HG02884 (cell line): ENCODE measurements at regions not wholly inside any gene's neighbourhood (a gene's known extent, or its start where the extent isn't known, plus 50 kb on each side); places are given as distances from the start of the nearest gene placed in this dataset.
"Not testable (repeated sequence)": the region's sequence is repeated elsewhere in the genome, so short reads cannot be mapped to it uniquely, and the experiment has no call there.

Experiments used
- ATAC-seq: cut with Tn5 transposase; IDR thresholded peaks from one replicate; pipeline ENCODE4 v1.9.1; 2021; ENCODE audit warnings: mild to moderate bottlenecking, moderate library complexity; ENCODE audit not compliant: unreplicated experiment

DNA sequence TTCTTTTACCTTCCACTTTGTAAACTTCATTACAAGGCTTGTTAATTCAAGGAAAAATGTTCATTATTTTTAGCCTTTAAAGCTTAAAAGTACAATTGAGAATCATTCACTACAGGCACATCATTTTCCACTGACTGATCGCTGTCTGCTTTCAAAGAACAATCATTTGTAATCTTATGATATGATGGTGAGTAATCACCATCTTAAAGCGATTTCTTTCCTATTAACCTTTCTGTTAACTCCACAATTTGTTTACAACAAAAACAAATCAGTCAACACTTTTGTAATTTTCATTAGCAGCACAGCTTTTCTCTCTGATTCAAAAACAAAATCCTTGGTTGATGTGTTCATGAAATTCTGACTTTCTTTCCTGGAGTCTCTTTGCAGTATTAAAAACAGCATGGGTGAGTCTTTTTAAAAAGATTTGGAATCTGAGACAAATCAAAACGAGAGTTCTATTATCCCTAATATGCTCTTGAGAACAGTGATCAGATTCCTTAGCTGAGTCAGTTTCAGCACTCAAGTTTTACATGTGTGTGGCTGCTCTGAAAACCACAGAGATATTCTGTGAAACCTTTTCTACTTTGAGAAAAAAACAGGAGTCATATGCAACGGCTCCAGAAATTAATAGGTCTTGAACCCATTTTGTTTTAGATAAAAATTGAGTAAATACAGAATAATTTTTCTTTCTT is 145.8 kb upstream of the TMPRSS15 start:
- no peak for ATAC-seq

DNA sequence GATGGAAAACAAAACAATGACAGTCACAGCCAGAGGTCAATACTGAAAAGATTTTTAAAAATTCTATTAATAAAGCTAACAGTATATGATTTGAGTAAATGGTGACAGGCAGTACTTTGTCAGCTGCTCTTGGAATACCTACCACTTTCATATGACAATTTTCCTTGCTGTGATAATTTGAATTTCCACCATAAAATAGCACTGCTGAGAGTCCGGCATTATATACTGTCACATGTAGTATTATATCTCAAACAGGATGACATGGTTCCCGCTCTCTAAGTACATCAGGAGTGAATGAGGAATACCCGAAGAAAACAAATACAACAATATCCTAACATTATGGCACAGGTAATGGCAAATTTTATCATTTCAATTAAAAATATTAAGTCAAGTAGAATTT is 146.8 kb upstream of the TMPRSS15 start:
- ATAC-seq: no peak

DNA sequence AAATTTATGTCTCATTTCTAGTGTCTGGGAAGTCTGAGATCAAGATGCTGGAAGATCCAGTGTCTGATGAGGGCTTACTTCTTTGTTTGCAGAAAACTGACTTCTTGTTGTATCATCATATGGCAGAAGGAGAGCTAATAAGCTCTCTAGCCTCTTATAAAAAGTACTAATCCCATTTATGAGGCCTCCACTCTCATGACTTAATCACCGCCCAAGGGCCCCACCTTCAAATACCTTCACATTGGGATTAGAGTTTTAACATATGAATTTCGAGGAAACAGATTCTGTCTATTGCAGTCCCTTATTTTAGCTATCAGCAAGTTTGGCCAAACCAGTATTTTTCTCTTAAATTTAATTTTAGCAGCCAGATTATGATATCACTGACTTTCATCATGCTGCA is 150.2 kb upstream of the TMPRSS15 start:
- ATAC-seq: no peak

DNA sequence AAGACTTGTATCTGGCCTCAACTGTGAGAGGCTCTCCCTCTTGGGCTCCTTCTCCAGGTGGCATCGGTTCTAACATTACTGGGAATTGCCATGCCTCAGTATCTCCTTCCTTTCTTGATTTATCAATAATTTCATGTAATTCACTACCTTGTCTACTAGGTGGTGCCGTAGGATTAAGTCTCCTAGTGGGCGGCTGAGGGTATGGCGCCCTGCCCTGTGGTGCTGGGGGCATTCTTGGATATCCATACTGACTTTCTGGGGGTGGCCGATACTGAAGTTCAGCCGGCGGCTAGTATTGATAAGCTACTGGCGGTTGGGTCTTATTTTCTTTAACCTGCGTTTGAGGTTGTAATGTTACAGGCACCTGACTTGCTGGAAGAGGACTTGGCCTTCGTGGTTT is 164.2 kb upstream of the TMPRSS15 start:
- not testable (repeated sequence) for ATAC-seq

DNA sequence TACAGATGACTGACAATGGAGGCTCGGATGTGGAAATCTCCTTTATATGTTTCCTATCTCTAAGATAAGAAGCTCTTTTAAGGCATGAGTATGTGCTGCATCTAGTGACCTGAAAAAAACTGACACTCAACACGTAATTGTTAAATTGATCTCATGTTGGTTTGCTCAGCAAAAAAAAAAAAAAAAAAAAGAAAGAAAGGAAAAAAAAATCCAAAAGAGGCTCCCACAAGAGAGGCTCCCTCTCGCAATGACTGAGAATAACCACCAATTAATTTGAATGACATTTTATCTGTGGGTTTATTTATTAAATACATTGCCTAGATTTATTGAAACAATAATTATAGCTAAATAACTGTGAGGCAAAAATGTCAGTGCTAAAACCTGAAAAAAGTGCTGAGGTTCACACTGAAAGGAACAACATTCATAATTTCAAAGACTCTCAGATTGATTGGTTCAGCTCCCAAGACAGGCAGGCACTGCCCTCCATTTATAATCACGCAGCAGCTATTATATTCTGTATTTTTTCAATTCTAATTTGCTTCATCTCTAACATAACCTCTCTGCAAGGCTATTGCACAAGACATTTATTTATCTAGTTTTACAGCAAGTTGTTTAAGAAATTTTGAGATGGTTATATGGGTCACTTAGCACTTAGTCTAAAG is 184.5 kb upstream of the TMPRSS15 start:
- ATAC-seq: no peak

DNA sequence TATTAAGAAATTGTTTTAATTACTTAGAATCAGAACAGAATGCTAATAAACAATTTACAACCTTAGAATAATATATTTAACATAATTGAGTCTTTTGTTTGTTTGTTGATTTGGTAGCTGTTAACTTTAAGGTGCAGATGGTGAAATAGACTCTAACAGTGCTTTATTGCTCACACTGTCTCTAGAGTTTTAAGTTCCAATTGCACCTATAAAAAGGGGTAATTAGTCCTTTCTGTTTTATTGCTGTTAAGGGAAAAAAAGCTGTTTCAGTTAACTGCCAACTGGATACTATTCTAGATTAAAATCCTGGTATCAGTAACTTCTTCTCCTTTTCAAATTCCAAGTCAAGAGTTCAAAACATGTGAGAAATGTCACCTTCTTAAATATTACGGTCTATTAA is 197.6 kb upstream of the TMPRSS15 start:
- ATAC-seq: no peak

DNA sequence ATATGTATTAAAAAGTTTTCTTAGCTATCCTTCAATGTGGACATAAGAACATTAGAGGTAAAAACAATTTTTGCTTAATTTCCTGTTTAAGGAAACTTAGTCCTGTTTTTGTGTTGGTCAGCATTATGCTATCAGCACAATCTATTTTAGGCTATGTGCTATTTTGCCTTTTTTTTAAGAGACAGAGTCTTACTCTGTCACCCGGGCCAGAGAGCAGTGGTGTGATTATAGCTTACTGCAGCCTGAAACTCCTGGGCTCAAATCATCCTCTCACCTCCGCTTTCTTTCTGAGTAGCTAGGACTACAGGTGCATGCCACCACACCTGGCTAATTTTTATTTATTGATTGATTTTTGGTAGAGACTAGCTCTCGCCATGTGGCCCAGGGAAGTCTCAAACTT is 199.1 kb upstream of the TMPRSS15 start:
- no peak for ATAC-seq

DNA sequence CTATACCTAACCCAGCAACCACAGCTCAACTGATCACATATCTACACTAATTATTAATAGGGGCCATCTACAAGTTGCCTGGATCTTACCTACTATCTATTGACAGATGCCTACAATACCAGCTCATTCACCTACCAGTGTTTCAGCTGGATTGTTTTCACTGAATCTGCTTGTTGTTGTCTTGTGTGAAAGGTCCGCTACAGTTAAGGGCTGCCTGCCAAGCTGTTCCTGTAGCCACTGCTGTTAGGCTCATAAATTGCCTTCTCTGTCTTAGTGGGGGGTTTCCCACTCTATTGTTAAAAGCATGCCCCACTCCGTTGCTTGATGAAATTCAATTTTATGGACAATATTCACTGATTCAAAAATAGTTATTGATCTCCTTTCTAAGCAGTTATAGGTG is 199.7 kb upstream of the TMPRSS15 start:
- no peak for ATAC-seq

DNA sequence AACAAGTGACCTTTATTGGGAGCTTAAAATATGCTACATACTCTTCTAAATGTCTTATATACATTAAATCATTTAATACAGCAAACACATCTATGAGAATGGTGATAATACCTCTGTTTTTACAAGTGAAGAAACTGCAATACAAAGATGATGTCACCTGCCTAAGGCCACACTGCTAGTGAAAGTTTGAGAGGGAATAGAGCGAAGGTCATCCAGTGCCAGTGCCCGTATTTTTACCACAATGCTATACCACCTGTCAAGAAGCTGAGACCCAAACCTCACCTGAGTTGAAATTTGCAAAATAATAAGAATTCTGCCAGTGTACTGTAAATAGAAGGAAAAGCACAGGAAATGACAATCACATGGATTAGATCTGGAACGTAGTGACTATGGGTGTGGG is 200.4 kb upstream of the TMPRSS15 start:
- no peak for ATAC-seq

DNA sequence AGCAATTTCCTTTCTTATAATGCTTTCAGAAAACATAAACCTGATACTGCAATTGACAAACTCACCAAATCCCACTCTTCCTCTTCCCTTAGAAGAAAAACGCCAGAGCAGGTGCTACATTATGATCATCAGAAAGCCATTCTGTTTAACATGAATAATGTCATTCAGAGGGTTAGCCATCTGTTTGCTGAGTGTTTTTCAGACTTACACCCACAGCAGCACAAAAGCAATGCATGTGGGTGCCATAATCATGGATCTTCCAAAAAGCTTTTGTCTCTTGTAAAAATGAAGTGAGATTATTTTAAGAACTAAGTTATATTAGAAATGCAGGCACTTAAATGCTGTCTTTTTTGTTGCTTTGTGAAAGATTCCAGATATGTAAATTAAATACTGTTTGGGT is 204.6 kb upstream of the TMPRSS15 start:
- ATAC-seq: no peak

DNA sequence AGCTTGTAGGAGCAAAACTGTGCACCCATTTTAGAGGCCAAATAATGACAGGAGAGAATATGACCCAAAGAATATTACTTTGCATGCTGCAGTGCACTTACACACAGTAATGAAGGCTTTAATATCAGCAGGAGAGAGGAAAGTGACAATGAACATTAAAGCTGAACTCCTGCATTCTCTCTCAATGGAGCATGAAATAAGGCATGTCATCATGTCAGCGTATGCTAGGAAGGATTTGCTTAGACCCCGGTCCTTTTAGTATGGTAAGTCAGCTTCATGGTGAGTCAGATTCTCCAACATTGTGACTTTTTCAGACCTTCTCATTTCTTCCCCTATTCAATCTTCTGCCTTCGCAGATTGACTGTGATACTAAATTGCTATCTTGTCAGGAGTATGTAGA is 210.7 kb upstream of the TMPRSS15 start:
- ATAC-seq: no peak

DNA sequence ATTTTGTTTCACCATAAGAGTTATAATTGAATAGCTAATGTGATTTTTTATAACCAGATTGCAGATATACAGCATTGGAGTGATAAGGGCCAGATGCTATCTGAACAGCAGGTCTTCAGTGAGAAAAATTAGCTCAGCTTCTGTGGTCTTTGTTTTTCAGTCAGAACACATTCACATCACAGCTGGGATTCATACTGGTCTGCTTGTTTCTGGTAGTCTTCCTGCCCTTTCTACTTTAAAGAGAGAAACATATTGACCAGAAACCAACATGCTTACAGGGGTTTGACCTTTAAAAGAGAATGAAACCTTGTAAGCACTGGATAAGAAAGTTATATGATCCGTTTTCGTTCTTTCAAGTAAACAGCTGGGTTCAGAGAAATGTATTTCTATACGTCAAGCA is 213.7 kb upstream of the TMPRSS15 start:
- no peak for ATAC-seq

DNA sequence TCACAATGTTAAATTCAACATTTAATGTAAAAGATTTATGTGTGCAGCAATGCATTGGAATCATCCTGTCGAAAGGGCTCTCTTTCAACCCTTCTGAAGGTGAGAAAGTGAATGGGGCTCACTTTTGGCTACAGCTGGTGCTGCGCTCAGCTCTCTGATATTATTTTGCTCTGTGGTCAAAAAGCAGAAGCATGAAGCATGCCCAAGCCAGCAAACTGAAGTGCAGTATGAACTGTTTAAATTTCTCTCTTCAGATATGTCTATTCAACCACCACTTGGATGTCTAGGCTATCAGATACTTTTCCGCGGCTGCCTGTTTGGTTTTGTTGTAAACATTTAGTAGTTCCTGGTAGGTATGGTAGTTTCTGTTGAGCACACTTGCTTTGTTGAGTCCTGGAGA is 216.9 kb upstream of the TMPRSS15 start:
- no peak for ATAC-seq

DNA sequence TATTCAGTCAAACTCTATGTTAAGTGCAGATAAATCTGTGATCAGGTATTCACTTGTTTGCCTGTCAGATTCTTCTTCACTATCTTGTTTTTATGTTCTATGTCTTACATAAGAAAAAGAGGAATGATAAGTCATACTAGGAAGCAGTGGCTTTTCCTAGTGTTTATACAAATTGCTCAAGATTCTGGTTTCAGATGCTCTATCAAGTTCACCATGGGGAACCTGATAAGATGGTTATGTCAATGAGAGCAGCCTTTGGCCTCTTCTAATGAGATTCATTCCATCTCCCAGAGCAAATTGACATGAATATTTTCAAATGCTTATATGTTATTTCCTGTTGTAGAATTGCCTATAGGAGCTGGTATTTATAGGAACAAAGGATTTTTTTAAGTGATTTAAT is 218.8 kb upstream of the TMPRSS15 start:
- no peak for ATAC-seq

DNA sequence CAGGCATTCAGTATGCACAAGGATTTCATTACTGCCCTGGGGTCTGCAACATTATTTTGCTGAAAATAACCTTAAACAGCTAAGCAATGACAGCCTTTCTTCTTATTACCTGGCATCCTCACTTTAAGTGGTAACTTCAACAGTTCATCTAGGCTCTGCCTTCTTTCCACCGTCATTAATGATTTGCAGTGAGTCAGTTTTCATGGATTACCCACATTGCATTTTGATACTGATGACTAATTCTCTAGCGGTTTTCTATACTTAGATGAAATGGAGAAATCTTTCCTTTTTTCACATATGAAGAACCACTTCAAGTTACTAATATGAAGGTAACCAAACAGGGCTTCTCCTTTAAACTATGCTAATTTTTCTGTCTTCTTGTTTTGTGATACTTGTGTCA is 226.9 kb upstream of the TMPRSS15 start:
- no peak for ATAC-seq

DNA sequence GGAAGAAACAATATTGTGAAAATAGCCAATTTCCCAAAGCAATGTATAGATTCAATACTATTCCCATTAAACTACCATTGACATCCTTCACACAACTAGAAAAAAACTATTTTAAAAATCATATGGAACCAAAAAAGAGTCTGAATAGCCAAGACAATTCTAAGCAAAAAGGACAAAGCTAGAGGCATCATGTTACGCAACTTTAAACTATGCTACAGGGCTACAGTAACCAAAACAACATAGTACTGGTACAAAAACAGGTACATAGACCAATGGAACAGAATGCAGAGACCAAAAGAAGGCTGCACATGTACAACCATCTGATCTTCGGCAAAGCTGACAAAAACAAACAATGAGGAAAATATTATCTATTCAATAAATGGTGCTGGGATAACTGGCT is 233.3 kb upstream of the TMPRSS15 start:
- no peak for ATAC-seq

DNA sequence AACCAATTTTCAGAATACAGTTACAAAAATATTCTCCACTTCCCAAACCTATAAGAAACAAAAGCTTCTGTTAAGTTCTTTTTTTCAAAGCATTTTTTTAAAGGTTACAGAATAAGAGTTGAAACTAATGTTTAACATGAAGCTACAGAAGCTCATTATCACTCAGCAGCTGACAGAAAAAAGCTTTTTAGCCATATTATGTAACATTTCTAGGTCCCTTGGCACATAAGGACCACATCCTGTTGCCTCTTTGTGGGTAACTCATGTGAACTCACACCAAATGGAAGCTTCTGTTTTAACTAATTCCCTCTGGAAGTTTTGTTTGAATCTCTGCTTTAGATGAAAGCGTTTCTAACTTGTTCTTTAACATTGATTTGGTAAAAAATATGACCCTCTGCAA is 242.5 kb upstream of the TMPRSS15 start:
- ATAC-seq: no peak

DNA sequence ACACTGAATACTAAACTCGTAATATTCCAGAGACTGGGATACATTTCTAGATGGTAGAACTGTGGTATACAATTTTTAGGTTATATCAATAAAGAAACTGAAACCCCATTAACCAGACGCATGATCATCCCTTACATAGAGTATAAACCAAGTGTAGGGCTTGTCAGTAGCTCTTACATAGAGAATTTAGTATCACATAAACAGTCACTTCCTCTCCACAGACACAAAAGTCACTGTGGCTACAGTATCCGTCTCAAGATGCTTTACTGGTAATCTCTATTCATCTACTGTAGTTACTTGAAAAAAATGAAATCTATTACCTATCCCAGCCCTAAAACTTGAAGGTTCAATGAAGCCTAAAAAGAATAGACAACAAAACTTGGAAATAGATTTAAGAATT is 252.3 kb upstream of the TMPRSS15 start:
- ATAC-seq: no peak

DNA sequence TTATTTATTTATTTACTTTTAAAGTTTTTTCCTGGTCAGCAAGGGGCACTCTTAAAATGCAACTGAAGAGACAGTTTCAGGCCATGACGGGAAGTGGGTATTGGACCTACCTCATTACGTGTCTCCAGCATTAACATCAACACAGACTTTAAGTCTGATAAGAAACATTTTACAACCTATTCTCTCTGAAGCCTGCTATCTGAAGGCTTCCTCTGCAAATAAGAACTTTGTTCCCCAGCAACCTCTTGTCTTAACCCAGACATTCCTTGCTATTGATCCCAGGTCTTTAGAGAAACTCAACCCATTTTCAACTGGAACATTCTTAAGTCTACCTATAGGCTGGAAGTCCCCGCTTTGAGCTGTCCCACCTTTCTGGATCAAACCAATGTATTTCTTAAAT is 258.3 kb upstream of the TMPRSS15 start:
- no peak for ATAC-seq

DNA sequence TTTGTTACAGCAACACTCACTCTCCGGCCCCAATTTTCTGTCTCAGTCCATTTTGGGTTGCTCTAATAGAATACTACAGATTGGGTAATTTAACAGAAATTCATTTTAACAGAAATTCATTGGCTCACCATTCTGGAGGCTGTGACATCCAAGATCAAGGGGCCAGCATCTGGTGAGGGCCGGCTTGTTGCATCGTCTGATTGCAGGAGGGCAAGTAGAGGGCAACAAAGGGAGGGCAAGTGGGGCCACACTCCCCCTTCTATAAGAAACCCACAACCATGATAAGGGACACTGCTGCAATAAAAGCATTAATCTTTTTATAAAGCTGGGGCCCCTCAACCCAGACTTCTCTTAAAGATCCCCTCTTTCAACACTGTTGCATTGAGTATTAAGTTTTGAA is 260.1 kb upstream of the TMPRSS15 start:
- no peak for ATAC-seq

DNA sequence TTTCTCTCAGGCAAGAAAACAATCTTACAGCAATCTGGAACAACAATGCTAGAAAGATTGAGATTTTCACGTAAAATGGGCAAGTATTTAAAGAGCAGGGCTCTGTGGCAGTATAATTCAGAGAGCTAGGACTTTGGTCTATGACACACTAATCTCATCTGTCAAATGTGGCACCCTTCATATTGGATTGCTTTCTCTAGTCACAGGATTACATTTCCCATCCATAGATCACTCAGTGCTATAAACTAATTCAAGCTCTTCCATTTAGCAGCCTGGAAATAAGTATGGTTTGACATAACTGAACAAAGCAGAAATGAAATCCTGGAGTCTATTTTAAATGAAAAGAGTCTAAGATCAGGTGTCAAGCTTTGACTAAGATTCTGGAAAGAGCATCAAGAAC is 263.1 kb upstream of the TMPRSS15 start:
- no peak for ATAC-seq

DNA sequence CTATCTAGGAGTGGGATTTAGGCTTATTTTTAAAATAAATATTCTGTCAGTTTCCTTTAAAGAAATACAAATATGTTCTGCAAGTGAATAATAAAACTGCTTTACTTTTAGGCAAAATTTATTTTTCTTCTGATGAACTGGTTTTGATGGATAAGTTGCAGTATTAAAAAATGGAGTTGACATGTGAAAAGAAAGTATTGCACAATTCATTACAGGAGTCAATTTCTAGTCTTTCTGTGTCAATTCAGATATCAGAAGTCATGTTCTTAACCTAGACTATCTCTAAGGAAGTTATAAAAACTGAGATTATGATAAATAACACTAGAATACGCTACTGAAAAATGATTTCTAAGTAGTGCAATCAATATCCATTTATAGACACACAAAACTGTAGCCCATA is 270.2 kb upstream of the TMPRSS15 start:
- no peak for ATAC-seq

DNA sequence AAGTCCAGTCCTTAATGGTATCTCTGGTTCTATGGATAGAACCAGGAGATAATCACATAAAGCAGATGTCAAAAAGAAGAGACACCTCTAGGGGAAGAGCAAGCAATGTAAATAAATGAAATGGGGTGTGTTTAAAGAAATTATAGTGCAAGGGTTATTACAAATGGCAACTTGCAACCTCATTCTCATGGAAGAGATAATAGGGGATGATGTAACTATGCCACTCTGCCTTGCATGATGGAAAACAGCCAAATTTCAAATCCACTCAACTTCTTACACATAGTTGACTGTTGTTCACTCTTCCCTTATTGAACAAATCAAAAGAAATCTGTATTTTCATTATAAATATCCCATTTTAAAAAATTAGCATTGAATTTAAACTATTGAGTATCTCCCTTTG is 274.0 kb upstream of the TMPRSS15 start:
- no peak for ATAC-seq
